ENCODE measurements at regions not wholly inside any gene's neighbourhood (a gene's known extent, or its start where the extent isn't known, plus 50 kb on each side); places are given as distances from the start of the nearest gene placed in this dataset.
"Not testable (repeated sequence)": the region's sequence is repeated elsewhere in the genome, so short reads cannot be mapped to it uniquely, and the experiment has no call there.

GRCh38 chr11:89614428-89614827 lies 95.7 kb upstream of the TRIM77 start:
- not testable (repeated sequence) for DNase-seq (ENCODE audit: low read depth)

DNA sequence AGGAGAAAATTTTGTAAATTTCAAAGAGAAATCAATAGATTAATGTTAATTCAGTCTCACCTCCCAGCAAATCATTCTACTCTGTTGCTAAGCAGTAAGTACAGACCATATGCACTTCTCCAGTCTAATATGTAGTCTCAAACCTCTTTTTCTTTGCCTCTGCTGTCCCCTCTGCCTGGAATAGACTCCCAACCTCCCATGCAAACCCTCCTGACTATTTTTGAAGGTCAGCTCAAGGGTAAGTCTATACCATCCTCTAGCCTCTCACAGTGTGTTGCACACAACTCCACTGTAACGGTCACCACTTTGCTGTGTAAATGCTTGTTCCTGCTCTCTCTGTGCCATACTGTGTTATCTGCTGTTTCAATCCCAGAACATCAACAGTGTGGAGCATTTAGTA lies 94.5 kb upstream of the TRIM77 start:
- not testable (repeated sequence) for DNase-seq (ENCODE audit: low read depth)

DNA sequence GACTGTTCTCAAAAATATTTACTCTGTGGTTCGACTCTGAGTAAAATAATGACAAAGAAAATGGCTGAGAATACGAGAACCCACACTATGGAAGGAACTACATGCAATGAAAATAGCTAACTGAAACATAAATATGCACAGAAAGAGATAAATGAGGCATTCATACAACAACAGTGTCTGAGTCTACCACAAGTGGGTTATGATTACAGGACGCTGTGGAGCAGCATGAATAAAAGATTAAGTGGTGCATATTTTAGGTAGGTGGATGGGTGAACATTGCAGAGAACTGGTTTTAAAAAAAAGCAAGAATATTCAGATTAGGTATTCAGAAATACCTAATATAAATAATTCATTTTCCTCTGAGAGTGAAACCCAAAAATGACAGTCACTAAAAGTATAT lies 93.9 kb upstream of the TRIM77 start:
- not testable (repeated sequence) for DNase-seq (ENCODE audit: low read depth)

DNA sequence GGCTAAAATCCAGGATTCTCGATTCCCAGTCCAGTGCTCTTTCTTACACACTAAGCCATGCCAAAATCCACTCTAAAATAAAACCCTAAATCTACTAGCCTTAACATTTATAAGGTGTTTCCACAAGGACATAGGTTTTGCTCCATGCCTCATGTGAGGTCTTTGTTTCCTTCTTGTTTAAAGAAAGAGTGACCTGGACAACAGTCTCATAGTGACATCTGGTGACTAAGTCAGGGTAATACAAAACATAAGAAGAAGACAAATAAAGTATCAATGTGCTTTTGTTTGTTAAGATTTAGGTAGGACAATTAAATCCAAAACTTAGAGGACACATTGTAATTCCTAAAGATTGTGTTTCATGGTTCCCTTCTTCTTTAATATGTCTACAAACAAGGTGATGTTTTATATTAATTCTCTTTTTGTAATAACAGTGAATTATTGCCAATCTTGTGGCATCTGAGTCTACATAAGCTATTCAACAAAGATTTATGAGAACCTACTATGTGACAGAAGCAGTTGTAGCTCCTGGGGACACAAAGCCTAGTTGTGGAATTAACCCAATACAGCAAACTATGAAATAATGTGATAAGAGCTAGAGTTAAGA lies 93.0 kb upstream of the TRIM77 start:
- DNase-seq (ENCODE audit: low read depth): not testable (repeated sequence)

DNA sequence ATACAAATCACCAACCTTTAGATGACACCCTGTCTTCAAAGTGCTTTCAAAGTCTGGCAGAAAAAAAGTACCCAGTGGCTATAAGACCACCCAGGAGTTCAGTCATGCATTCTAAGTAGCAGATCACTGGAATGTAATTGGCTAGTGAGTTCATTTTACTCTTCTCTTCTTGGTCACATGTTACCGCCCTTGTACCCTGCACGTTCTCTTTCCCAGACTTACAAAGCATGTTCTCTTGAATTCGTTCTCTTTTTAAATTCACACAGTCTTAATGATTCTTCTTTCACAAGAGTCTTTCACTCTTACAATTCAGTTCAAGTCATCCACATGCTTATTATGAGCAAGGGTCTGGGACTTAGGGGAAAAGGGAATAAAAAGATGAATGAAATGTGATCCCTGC lies 89.4 kb upstream of the TRIM77 start:
- DNase-seq (ENCODE audit: low read depth): not testable (repeated sequence)

- DNase-seq (ENCODE audit: low read depth): no peak
Measured at GRCh38 chr11:89625171-89625570, 84.9 kb upstream of the TRIM77 start.

- DNase-seq (ENCODE audit: low read depth): no peak
Measured at GRCh38 chr11:89626366-89626765, 83.7 kb upstream of the TRIM77 start.

- DNase-seq (ENCODE audit: low read depth): not testable (repeated sequence)
Measured at GRCh38 chr11:89626881-89627280, 83.2 kb upstream of the TRIM77 start.

- no peak for DNase-seq (ENCODE audit: low read depth)
Measured at GRCh38 chr11:89633135-89633705, 76.9 kb upstream of the TRIM77 start.

GRCh38 chr11:89640777-89641176 lies 69.3 kb upstream of the TRIM77 start:
- DNase-seq (ENCODE audit: low read depth): not testable (repeated sequence)

- DNase-seq (ENCODE audit: low read depth): not testable (repeated sequence)
Measured at GRCh38 chr11:89648232-89648631, 61.9 kb upstream of the TRIM77 start.

- not testable (repeated sequence) for DNase-seq (ENCODE audit: low read depth)
Measured at GRCh38 chr11:89648996-89649395, 61.1 kb upstream of the TRIM77 start.

GRCh38 chr11:89654669-89655068 lies 55.4 kb upstream of the TRIM77 start:
- not testable (repeated sequence) for DNase-seq (ENCODE audit: low read depth)

DNA sequence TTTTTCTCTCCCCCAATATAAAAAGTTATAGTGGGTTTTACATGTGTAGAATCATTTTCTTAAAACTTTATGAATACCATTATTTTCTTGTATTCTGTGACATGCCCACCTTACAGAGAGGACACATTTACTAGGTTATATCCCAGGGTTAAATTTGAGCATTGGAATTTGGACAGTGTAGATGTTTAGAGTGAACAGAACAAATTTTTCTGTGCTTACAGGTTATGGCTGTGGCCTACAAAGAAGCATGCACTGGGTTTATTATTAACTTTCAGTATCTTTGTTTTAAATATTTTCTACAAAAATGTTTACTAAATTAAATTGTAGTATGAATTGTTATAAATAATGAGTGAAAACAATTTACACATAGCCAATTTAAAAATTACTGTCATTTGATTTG lies 51.3 kb upstream of the TRIM77 start:
- DNase-seq (ENCODE audit: low read depth): not testable (repeated sequence)

- DNase-seq (ENCODE audit: low read depth): not testable (repeated sequence)
Measured at GRCh38 chr11:89659414-89659813, 50.7 kb upstream of the TRIM77 start.

DNA sequence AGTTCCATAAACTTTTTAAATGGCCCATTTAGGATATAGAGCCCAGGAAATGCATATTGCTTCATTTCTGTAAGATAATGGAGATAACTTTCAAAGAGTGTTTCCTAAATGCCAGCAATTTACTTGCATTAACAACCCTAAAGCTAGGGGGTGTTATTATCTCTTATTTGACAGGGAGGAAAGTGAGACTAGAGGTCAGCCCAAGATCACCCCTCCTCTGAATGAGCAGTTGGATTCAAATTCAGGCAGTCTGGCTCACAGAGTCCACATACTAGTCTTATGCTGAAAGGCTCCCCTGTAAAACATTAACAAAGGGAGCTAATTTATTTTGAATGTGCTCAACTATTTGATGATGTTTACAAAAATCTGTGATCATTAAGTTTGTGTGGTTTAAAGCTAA lies 49.9 kb upstream of the TRIM77 start:
- no peak for DNase-seq (ENCODE audit: low read depth)

Measured in Daoy (cell line).